ENCODE measurements at regions not wholly inside any gene's neighbourhood (a gene's known extent, or its start where the extent isn't known, plus 50 kb on each side); places are given as distances from the start of the nearest gene placed in this dataset.

- no peak for DNase-seq (ENCODE audit: low read depth)
Observed at GRCh38 chr3:22113453-22113852, 362.4 kb upstream of the ZNF385D start.

GRCh38 chr3:22115581-22115980 is 364.6 kb upstream of the ZNF385D start:
- DNase-seq (ENCODE audit: low read depth) = no peak

DNA sequence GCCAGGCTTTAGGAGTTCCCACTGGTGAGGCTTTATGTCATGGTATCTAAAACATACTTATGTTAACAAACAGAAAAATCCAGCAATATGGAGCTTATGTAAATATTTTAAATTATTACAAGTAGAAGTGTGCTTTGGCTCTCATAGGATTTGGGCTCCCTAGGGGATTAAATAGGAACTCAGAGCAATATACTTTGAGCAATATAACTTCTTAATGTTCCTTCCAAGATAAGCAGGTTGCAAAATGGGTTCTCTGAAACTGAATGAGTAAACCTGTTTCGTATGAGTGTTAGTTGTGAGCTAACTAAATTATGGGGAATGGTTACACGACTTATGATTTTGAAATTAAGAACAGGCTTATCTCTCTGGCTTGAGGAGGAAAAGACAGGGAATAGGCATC is 366.1 kb upstream of the ZNF385D start:
- DNase-seq (ENCODE audit: low read depth) = no peak

GRCh38 chr3:22117751-22118346 is 366.8 kb upstream of the ZNF385D start:
- no peak for DNase-seq (ENCODE audit: low read depth)

DNA sequence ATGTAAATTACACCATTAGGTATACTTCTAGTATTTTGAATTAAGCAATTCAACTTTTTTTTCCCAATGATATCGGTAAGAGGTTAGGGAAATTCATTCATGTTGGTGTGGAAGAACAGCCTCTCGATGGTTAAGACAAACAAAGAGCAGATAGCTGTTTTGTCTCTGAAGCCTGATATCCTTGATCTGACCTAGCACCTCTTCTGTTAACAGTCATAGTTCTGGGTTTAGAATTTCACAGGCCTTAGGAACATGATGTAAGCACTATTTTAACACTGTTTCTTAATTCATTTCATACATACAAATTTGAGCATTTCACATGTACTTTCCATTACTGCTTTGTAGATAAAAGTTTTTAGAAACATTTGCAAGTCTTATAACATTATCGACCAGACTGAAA is 367.5 kb upstream of the ZNF385D start:
- no peak for DNase-seq (ENCODE audit: low read depth)

DNA sequence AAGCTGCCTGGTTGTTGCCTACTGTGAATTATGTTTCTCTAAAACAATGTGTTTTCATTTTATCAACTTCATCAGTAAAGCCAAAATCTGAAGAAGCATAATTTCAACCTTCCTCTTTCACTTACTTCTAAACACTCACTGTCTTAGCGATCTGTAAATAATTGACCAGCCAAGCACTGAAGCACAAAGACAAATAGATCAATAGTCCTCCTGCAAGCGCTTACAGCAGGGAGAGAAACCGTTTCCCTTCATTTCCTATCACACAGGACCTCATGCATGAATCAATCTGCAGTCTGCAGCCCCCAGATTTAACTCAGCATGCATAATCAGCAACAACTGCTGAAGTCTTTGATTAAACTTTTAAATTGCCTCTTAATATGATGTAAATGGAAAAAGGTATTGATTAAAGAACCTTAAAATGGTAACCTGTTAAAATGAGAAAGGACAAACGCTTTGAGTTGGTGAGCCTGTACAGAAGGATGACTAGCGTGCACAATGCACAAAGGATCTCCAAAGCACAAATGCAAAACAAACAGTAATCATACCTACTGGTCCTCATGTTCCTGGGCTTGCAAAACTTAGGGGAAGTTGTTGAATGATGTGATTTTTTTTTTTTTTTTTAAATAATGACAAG is 370.2 kb upstream of the ZNF385D start:
- no peak for DNase-seq (ENCODE audit: low read depth)

DNA sequence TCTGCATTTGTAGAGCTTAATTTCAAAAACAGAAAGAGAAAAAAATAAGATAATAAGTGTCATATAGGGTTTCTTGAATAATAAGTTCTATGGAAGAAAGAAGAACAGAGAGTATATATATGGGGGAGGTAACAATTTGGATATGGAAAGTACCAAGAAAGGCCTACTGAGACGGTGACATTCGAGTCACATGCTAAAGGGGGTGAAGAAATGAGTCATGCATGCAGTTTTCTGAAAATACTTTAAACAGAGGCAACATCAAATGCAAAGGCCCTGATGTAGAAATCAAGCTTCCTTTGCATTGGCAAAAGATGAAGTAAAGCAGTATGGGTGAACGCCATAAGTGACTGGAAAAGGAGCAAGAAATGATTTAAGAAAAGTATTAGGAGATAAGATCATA is 371.6 kb upstream of the ZNF385D start:
- no peak for DNase-seq (ENCODE audit: low read depth)

DNA sequence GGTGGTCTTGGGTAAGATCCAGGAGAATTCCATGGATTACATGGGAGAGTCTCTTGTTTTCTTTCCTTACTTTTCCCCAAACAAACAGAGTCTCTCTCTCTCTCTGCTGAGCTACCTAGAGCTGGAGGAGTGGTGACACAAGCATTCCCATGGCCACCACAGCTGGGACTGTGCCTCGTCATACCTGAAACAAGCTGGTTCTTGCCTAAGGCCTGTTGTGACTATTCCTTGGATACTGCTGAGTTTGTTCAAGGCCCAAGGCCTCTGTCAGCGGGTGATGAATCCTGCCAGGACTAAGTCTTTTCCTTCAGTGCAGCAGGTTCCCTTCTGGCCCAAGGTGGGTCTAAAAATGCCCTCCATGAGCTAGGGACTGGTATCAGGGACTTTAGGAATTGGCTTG is 378.1 kb upstream of the ZNF385D start:
- no peak for DNase-seq (ENCODE audit: low read depth)

DNA sequence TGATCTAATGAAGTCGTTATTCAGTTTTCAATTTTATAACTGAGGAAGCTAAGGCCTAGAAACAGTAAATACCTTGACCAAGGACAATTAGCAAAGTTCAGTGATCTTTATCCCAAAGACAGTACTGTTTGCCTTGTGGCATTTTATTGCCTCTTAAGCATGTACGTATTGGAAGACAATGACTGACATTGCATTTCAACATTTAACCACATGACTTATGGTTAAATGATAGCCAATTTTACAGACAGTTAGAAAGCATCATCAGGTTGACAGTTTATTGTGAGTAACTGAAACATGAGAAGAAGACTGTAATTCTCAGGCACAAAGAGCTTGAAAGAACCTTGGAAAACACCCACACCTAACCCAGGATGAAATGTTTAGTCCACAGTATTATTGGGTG is 390.8 kb upstream of the ZNF385D start:
- no peak for DNase-seq (ENCODE audit: low read depth)

DNA sequence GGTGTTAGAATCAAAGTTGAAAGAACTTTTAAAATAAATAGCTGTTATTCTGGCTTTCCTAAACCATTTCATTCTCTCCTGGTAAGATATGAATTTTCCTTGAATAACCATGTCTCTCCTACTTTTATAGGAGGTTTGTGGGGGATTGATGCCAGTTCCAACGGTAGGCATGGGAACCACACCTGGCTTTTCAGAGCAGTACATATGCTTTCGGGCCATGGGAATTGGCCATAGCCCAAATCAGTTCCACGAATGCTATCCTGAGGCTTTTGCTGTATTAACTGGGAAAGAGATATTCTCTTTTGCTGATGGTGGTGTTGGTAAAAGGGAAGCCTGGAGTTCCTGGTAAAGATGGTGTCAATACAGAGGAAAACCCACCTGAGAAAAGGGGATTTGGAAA is 396.2 kb upstream of the ZNF385D start:
- no peak for DNase-seq (ENCODE audit: low read depth)

DNA sequence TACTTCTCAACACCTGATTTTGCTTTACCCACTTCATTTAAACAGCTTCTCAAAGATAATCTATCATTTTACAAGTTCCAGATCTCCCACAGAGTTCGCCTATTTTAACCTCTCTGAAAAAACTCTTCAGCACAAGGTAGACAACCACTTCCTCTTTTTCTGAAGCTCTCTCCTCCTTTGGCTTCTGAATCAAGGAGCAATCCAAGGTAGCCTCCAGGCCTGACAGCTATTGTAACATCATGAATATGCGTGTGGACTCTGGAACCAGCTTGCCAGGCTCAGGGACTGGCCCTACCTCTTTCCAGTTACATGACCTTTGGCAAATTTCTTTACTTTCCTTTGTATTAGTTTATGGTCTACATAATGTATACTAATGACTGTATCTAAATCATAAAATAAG is 405.9 kb upstream of the ZNF385D start:
- no peak for DNase-seq (ENCODE audit: low read depth)

DNA sequence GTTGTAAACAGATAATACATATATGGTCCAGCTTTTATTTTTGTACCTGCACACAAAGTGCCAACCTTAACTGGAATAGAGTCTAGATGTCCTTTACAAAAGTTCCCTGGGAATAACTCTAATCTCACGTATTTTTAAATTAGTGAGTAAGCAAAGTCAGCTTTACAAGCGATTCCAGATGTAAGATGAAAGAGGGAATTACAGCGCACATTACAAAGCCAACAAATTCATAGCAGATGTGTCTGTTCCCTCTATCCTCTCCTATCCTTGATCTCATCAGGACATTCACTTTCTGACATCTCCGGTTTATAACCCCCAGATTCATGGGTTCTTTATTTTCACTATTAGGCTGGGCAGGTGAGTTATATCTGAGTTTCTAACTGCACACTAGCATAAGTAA is 406.8 kb upstream of the ZNF385D start:
- DNase-seq (ENCODE audit: low read depth) = no peak

GRCh38 chr3:22159004-22159695 is 408.1 kb upstream of the ZNF385D start:
- DNase-seq (ENCODE audit: low read depth) = no peak

GRCh38 chr3:22161315-22161714 is 410.3 kb upstream of the ZNF385D start:
- DNase-seq (ENCODE audit: low read depth) = no peak

GRCh38 chr3:22170370-22170769 is 419.4 kb upstream of the ZNF385D start:
- DNase-seq (ENCODE audit: low read depth) = no peak

- no peak for DNase-seq (ENCODE audit: low read depth)
Observed at GRCh38 chr3:22172964-22173363, 422.0 kb upstream of the ZNF385D start.

- DNase-seq (ENCODE audit: low read depth) = no peak
Observed at GRCh38 chr3:22175947-22176346, 424.9 kb upstream of the ZNF385D start.

GRCh38 chr3:22176911-22177310 is 425.9 kb upstream of the ZNF385D start:
- DNase-seq (ENCODE audit: low read depth) = no peak

- no peak for DNase-seq (ENCODE audit: low read depth)
Observed at GRCh38 chr3:22189616-22190015, 438.6 kb upstream of the ZNF385D start.

- no peak for DNase-seq (ENCODE audit: low read depth)
Observed at GRCh38 chr3:22199095-22199494, 448.1 kb upstream of the ZNF385D start.

GRCh38 chr3:22208844-22209243 is 457.8 kb upstream of the ZNF385D start:
- no peak for DNase-seq (ENCODE audit: low read depth)

DNA sequence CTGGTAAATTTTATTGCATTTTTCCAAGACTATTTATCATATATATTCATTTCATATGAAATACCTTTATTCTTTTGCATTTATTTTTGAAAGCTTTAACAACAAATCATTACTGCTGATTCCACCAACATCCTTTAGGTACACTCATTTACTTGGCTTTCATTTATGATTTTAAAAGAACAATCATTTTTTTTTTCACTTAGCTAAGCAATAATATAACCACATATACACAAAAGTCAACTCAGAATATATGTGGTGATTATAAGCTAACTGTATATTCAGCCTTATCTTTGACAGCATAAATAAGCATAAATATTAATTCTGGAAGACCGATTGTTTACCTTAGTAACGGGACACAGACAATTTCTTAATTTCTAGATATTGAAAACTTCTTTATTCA is 458.6 kb upstream of the ZNF385D start:
- DNase-seq (ENCODE audit: low read depth) = no peak

- no peak for DNase-seq (ENCODE audit: low read depth)
Observed at GRCh38 chr3:22210693-22211092, 459.7 kb upstream of the ZNF385D start.

- no peak for DNase-seq (ENCODE audit: low read depth)
Observed at GRCh38 chr3:22216601-22217000, 465.6 kb upstream of the ZNF385D start.
